ENCODE measurements at regions not wholly inside any gene's neighbourhood (a gene's known extent, or its start where the extent isn't known, plus 50 kb on each side); places are given as distances from the start of the nearest gene placed in this dataset.

DNA sequence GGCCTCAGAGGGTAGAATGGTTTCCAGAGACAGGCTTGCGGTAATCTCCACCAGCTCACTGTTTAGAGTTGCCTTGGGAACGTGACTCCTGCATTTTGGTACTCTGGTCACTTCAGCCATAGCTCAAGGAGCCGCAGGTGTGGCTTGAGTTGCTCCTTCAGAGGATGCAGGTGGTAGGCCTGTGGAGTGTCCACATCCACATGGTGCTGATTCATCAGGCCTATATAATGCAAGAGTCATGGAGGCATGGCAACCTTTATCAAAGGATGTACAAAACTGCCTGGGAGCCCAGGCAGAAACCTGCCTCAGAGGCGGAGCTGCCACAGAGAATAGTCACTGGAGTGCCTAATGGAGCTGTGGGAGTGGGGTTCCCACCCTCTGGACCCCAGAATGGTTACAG, 114.2 kb downstream of the ANXA1 start:
- TF ChIP-seq, protein P1, sequence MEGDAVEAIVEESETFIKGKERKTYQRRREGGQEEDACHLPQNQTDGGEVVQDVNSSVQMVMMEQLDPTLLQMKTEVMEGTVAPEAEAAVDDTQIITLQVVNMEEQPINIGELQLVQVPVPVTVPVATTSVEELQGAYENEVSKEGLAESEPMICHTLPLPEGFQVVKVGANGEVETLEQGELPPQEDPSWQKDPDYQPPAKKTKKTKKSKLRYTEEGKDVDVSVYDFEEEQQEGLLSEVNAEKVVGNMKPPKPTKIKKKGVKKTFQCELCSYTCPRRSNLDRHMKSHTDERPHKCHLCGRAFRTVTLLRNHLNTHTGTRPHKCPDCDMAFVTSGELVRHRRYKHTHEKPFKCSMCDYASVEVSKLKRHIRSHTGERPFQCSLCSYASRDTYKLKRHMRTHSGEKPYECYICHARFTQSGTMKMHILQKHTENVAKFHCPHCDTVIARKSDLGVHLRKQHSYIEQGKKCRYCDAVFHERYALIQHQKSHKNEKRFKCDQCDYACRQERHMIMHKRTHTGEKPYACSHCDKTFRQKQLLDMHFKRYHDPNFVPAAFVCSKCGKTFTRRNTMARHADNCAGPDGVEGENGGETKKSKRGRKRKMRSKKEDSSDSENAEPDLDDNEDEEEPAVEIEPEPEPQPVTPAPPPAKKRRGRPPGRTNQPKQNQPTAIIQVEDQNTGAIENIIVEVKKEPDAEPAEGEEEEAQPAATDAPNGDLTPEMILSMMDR (IDR thresholded peaks at IDR 0.05) = no peak
- TF ChIP-seq POLR2A (IDR thresholded peaks at IDR 0.05) = no peak

All from testis (tissue), 2 donors.